HEK293 (cell line): ENCODE measurements at regions not wholly inside any gene's neighbourhood (a gene's known extent, or its start where the extent isn't known, plus 50 kb on each side); places are given as distances from the start of the nearest gene placed in this dataset.

Source experiments
- CTCF ChIP-seq: fragments of 450-650 bp; formaldehyde crosslinking; IDR thresholded peaks from 2 replicates; pipeline ENCODE4 v1.5.1; 2016; ENCODE audit warnings: missing biosample characterization, missing genetic modification characterization
- ZNF76 ChIP-seq: fragments of 450-650 bp; formaldehyde crosslinking; IDR thresholded peaks from 2 replicates; pipeline ENCODE4; 2016; ENCODE audit warnings: low read depth, missing biosample characterization, missing genetic modification characterization, borderline replicate concordance

- TF ChIP-seq ZNF76 (tag by site-specific recombination) (no peak), CTCF (tag by site-specific recombination) (no peak)
Measured at GRCh38 chr13:64958106-64958505, 2272.0 kb downstream of the PCDH9 start.
